SU-DHL-6 (cell line): ENCODE measurements at regions not wholly inside any gene's neighbourhood (a gene's known extent, or its start where the extent isn't known, plus 50 kb on each side); places are given as distances from the start of the nearest gene placed in this dataset.

Experiments used
- H2AFZ ChIP-seq: fragments of 200-600 bp; sonication (generic); 2 replicates; pipeline ENCODE4 v1.6.1; 2014; ENCODE audit warnings: low read depth, mild to moderate bottlenecking, moderate library complexity, mixed read lengths, antibody characterized with exemption, low read length; ENCODE audit not compliant: severe bottlenecking
- H3F3A ChIP-seq: fragments of 200-600 bp; shearing (Covaris generic); 2 replicates; pipeline ENCODE4 v1.6.0; 2016; ENCODE audit warnings: antibody characterized with exemption, mild to moderate bottlenecking; ENCODE audit not compliant: insufficient read depth
- H3K27ac ChIP-seq: fragments of 200-600 bp; sonication (generic); 2 replicates; pipeline ENCODE4 v1.5.1; 2016; ENCODE audit warnings: low read depth, mild to moderate bottlenecking, low read length, moderate library complexity, mixed read lengths
- H3K27me3 ChIP-seq: fragments of 200-600 bp; sonication (generic), shearing (Covaris generic); 2 replicates; pipeline ENCODE4 v1.6.0; 2014; ENCODE audit warnings: mild to moderate bottlenecking, low read length
- H3K36me3 ChIP-seq: fragments of 200-600 bp; sonication (generic); 2 replicates; pipeline ENCODE4 v1.6.1; 2014; ENCODE audit warnings: mild to moderate bottlenecking, low read length, mixed read lengths
- H3K4me2 ChIP-seq: fragments of 300-600, 200-600 bp; shearing (Covaris generic), sonication (generic); 2 replicates; pipeline ENCODE4 v1.6.0; 2014; ENCODE audit warnings: low read length, low read depth, mild to moderate bottlenecking; ENCODE audit not compliant: poor library complexity, severe bottlenecking
- H3K4me3 ChIP-seq: fragments of 200-600 bp; sonication (generic); 2 replicates; pipeline ENCODE4 v1.5.1; 2014; ENCODE audit warnings: antibody characterized with exemption, low read length, mild to moderate bottlenecking, mixed read lengths; ENCODE audit not compliant: insufficient read depth, poor library complexity, severe bottlenecking
- H3K79me2 ChIP-seq: fragments of 200-600 bp; sonication (generic); 2 replicates; pipeline ENCODE4 v1.6.1; 2014; ENCODE audit warnings: mild to moderate bottlenecking, low read length, moderate library complexity; ENCODE audit not compliant: insufficient read depth
- H3K9ac ChIP-seq: fragments of 200-600 bp; sonication (generic); 2 replicates; pipeline ENCODE4 v1.7.0; 2014; ENCODE audit warnings: mild to moderate bottlenecking, low read length
- H3K9me2 ChIP-seq: fragments of 200-600 bp; sonication (generic); replicated peaks from 2 replicates; pipeline ENCODE4 v1.6.1; 2014; ENCODE audit warnings: low read length; ENCODE audit not compliant: insufficient read depth
- H3K9me3 ChIP-seq: fragments of 200-600 bp; sonication (generic); 2 replicates; pipeline ENCODE4 v1.6.1; 2014; ENCODE audit warnings: low read length, mixed read lengths; ENCODE audit not compliant: insufficient read depth
- H4K20me1 ChIP-seq: fragments of 200-600 bp; sonication (generic); 2 replicates; pipeline ENCODE4 v1.6.1; 2014; ENCODE audit warnings: low read depth, mild to moderate bottlenecking, antibody characterized with exemption, low read length, moderate library complexity, mixed read lengths
- CTCF ChIP-seq: fragments of 200-600 bp; sonication (generic); IDR thresholded peaks from one replicate; pipeline ENCODE4 v1.5.1; 2017; ENCODE audit warnings: antibody characterized with exemption, mild to moderate bottlenecking, low read length, moderate library complexity; ENCODE audit not compliant: insufficient read depth, poor library complexity, severe bottlenecking
- EZH2phosphoT487 ChIP-seq: fragments of 200-600 bp; sonication (generic), shearing (Covaris generic); conservative IDR thresholded peaks from 2 replicates; pipeline ENCODE4 v1.6.1; 2018; ENCODE audit warnings: mild to moderate bottlenecking, antibody characterized with exemption, low read length, moderate library complexity, mixed read lengths

GRCh38 chr16:63982741-63983140 lies 1139.1 kb downstream of the CDH11 start:
- no peak for TF ChIP-seq CTCF
- TF ChIP-seq EZH2phosphoT487 = no peak
- Histone ChIP-seq H3K27me3 (no peaks in the 10 kb centered on the region), H3K4me2 (no peak overlapping the region), H3K9me2 (no peaks in the 10 kb centered on the region), H4K20me1 (no peaks in the 10 kb centered on the region), H3K27ac (no peak overlapping the region), H3K4me3 (no peak overlapping the region), H3K9me3 (no peaks in the 10 kb centered on the region), H3K36me3 (no peaks in the 10 kb centered on the region), H3K79me2 (no peaks in the 10 kb centered on the region), H3F3A (no peaks in the 10 kb centered on the region), H3K9ac (no peak overlapping the region), H2AFZ (no peak overlapping the region)

GRCh38 chr16:63982110-63982509 lies 1139.8 kb downstream of the CDH11 start:
- no peaks in the 10 kb centered on the region for H3F3A ChIP-seq
- no peaks in the 10 kb centered on the region for H4K20me1 ChIP-seq
- no peak for TF ChIP-seq CTCF
- no peak for TF ChIP-seq EZH2phosphoT487
- no peaks in the 10 kb centered on the region for H3K9me3 ChIP-seq
- H3K4me3 ChIP-seq = no peak overlapping the region
- no peaks in the 10 kb centered on the region for H3K36me3 ChIP-seq
- H3K9me2 ChIP-seq = no peaks in the 10 kb centered on the region
- H3K27me3 ChIP-seq = no peaks in the 10 kb centered on the region
- H2AFZ ChIP-seq = no peak overlapping the region
- H3K4me2 ChIP-seq = no peak overlapping the region
- H3K79me2 ChIP-seq = no peaks in the 10 kb centered on the region
- H3K27ac ChIP-seq = no peak overlapping the region
- no peak overlapping the region for H3K9ac ChIP-seq

GRCh38 chr16:63981639-63982038 lies 1140.2 kb downstream of the CDH11 start:
- Histone ChIP-seq H3K9ac (no peak overlapping the region), H3K27ac (no peak overlapping the region), H4K20me1 (no peaks in the 10 kb centered on the region), H3F3A (no peaks in the 10 kb centered on the region), H3K27me3 (no peaks in the 10 kb centered on the region), H3K79me2 (no peaks in the 10 kb centered on the region), H3K4me2 (no peak overlapping the region), H3K9me3 (no peaks in the 10 kb centered on the region), H3K4me3 (no peak overlapping the region), H2AFZ (no peak overlapping the region), H3K9me2 (no peaks in the 10 kb centered on the region), H3K36me3 (no peaks in the 10 kb centered on the region)
- TF ChIP-seq CTCF = no peak
- TF ChIP-seq EZH2phosphoT487 = no peak

- Histone ChIP-seq H3F3A (no peaks in the 10 kb centered on the region), H3K9ac (no peak overlapping the region), H3K4me2 (no peak overlapping the region), H3K27me3 (no peaks in the 10 kb centered on the region), H2AFZ (no peak overlapping the region), H4K20me1 (no peaks in the 10 kb centered on the region), H3K9me3 (no peaks in the 10 kb centered on the region), H3K27ac (no peak overlapping the region), H3K9me2 (no peaks in the 10 kb centered on the region), H3K79me2 (no peaks in the 10 kb centered on the region), H3K4me3 (no peak overlapping the region), H3K36me3 (no peaks in the 10 kb centered on the region)
- TF ChIP-seq EZH2phosphoT487 (no peak), CTCF (no peak)
These were observed 1141.1 kb downstream of the CDH11 start for GRCh38 chr16:63980763-63981162.
